Coronary artery (tissue), 2 donors: ENCODE measurements at regions not wholly inside any gene's neighbourhood (a gene's known extent, or its start where the extent isn't known, plus 50 kb on each side); places are given as distances from the start of the nearest gene placed in this dataset.

Source experiments
- DNase-seq: peaks from one replicate; pipeline ENCODE4 v3.0.0-alpha.2; 2017; ENCODE audit warnings: low spot score
- H3K27ac ChIP-seq, 2 donors: fragments of 200-600 bp; sonication (generic); one replicate each; pipeline ENCODE4 v1.5.1; 2016 to 2019
- H3K4me3 ChIP-seq: fragments of 200-600 bp; sonication (generic); 2 replicates; pipeline ENCODE4 v1.5.1; 2016; ENCODE audit warnings: mild to moderate bottlenecking, moderate library complexity
- TF ChIP-seq, protein P1 (sequence below): fragments of 200-600 bp; sonication (generic); IDR thresholded peaks from one replicate; pipeline ENCODE4 v1.5.1; 2019; ENCODE audit warnings: antibody characterized with exemption

DNA sequence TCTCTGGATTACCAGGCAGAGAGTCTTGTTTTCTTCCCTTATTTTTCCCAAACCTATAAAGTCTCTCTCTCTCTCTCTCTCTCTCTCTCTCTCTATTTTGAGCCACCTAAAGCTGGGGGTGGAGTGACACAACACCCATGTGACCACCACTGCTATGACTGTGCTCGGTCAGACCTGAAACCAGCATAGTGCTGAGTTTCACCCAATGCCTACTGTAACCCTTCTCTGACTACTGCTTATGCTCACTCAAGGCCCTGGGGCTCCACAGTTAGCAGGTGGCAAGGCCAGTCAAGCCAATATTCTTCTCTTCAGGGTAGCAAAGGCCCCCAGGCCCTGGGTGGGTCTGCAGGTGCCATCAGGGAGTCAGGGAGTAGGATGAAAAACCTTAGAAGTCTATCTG lies 114.7 kb upstream of the ARMCX2 start:
- Histone ChIP-seq H3K27ac (no peak overlapping the region), H3K4me3 (no peak overlapping the region)
- DNase-seq: no peak
- TF ChIP-seq, protein P1, sequence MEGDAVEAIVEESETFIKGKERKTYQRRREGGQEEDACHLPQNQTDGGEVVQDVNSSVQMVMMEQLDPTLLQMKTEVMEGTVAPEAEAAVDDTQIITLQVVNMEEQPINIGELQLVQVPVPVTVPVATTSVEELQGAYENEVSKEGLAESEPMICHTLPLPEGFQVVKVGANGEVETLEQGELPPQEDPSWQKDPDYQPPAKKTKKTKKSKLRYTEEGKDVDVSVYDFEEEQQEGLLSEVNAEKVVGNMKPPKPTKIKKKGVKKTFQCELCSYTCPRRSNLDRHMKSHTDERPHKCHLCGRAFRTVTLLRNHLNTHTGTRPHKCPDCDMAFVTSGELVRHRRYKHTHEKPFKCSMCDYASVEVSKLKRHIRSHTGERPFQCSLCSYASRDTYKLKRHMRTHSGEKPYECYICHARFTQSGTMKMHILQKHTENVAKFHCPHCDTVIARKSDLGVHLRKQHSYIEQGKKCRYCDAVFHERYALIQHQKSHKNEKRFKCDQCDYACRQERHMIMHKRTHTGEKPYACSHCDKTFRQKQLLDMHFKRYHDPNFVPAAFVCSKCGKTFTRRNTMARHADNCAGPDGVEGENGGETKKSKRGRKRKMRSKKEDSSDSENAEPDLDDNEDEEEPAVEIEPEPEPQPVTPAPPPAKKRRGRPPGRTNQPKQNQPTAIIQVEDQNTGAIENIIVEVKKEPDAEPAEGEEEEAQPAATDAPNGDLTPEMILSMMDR: no peak

DNA sequence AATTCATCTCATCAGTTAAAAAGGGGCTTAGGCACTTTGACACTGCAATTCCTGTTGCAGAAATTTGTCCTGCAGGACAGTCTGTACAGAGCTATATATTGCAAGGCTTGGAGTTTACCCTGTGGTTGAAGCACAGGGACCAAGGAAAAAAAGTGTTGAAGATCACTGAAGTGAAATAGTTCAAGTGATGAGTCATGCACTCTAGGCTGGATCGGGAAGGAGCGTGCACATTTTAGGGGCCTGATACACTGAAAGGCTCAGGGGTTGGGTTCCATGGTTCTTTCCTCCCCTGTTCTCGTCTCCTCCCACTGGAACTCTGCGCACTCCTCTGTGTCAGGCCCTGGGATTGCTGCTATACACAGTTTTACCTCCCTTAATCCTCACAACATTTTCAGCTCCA lies 104.9 kb upstream of the ARMCX2 start:
- no peak overlapping the region for H3K27ac ChIP-seq
- no peak for DNase-seq
- H3K4me3 ChIP-seq: no peak overlapping the region
- TF ChIP-seq, protein P1: no peak

DNA sequence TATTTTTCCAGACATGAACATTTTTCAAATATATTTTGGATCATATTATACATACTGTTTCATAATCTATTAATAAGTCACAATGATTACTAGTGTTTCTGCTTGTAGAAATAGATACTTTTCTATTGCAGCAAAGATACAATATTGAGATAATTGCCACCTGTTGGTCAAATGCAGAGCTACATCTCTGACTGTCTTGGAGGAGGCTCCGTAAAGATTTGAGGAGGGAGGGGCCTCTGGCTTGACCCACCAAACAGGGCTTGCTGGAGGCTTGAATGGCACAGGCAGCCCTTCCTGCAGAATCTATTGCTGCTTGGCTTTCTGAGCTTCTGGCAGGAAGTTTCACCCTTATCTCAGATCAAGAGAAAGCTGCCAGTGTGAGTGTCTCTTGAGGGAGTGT lies 99.3 kb upstream of the ARMCX2 start:
- TF ChIP-seq, protein P1: no peak
- Histone ChIP-seq H3K4me3 (no peak overlapping the region), H3K27ac (no peak overlapping the region)
- no peak for DNase-seq

DNA sequence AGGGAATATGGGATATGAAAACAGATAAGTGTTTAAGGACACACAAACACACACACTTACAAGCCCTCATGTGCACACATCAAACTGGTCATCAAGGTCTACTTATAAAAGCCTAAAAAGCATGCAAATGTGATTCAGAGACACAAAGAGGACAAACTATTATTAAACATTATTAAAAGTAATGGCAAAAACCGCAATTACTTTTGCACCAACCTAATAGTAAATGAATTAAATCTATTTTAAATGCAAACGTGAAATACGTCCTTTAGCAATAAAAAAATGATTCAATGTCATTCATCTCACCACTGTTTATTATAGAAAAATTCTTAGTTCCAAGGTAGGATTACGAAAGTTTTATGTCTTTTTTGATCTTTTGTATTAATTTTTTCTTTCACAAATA lies 91.1 kb upstream of the ARMCX2 start:
- no peak for DNase-seq
- TF ChIP-seq, protein P1: no peak
- Histone ChIP-seq H3K4me3 (no peak overlapping the region), H3K27ac (no peak overlapping the region)

GRCh38 chrX:101749436-101749835 lies 89.8 kb upstream of the ARMCX2 start:
- no peak for DNase-seq
- Histone ChIP-seq H3K4me3 (no peak overlapping the region), H3K27ac (no peak overlapping the region)
- TF ChIP-seq, protein P1: no peak

DNA sequence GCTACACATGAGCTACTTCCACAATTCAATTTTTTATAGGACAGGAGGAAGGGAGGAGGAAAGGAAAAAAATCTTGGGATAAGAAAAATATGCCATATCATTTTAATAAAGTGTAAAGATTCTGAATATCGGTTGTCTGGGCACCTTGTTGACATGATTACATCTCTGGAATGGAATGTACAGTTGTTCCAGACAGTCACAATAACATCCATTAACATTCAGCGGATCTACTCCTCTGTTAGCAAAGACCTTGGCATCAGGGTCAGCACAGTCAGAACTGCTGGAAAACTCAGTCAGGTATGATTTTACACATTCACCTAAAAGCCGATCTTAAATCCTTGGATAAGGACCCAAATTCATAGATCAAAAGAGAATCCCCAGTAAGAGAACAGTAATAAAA lies 85.4 kb upstream of the ARMCX2 start:
- no peak for DNase-seq
- Histone ChIP-seq H3K27ac (no peak overlapping the region), H3K4me3 (no peak overlapping the region)
- TF ChIP-seq, protein P1: no peak

DNA sequence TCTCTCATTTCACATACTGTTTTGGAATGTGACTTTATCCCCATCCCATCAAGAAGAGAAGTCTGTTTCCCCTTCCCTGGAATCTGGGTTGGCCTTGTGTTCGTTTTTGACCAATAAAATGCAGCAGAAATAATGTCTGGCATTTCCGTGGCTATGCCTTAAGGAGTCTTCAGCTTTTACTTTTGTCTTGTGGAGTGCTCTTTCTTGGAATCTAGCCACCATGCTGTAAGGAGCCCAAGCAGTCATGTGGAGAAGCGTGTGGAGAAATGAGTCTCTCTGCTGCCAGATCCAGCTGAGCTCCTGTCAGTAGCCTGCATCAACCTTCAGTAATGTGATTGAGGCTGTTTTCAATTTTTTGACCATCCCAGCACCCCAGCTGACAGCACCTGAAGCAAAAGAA lies 84.4 kb upstream of the ARMCX2 start:
- TF ChIP-seq, protein P1: no peak
- H3K4me3 ChIP-seq: no peak overlapping the region
- no peak for DNase-seq
- H3K27ac ChIP-seq: no peak overlapping the region
